ENCODE measurements at regions not wholly inside any gene's neighbourhood (a gene's known extent, or its start where the extent isn't known, plus 50 kb on each side); places are given as distances from the start of the nearest gene placed in this dataset.
A peak's percentile ranks its signal among the peaks of the same experiment; 100 is the strongest.

DNA sequence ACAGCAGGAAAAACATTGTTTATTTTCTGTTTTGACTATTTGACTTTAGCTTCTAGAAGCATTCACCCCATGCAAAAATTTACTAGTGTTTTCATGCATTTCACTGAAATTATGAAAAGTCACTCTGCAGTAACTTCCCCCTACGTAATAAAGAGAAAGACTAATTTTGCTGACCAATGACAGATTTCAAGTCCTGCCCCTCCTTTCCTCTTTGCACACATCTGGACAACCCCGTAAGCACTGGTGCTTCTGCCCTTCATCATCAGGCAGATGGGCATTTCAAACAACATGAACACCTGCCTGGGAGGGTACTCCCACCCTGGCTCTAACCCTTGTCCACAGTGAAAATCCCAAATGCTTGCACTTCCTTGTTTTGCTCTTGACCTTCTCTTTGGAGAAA lies 815.0 kb upstream of the ID2 start:
- Histone ChIP-seq H3K79me2 (ENCODE audit: control insufficient read depth, insufficient read depth, low read length) (no peaks in the 10 kb centered on the region), H3K36me3 (ENCODE audit: control insufficient read depth, insufficient read depth, low read length) (no peaks in the 10 kb centered on the region), H4K20me1 (replicated peaks; ENCODE audit: control insufficient read depth, insufficient read depth, low read length) (no peaks in the 10 kb centered on the region), H2AFZ (ENCODE audit: low read depth, low read length) (no peak overlapping the region), H3K9ac (ENCODE audit: insufficient read depth in 1 of 2, low read depth in 2 of 2, low read length in 2 of 2) (no peak overlapping the region), H3K4me2 (ENCODE audit: insufficient read depth, low read length) (no peak overlapping the region), H3K9me1 (ENCODE audit: control insufficient read depth, insufficient read depth, low read length) (no peaks in the 10 kb centered on the region), H3K27ac (ENCODE audit: extremely low read depth, low read depth, low read length) (no peak overlapping the region), H3K4me3 (no peak overlapping the region), H3K4me1 (replicated peaks in 1 of 2; ENCODE audit: control insufficient read depth in 2 of 2, insufficient read depth in 2 of 2, low read length in 2 of 2) (no peaks in the 10 kb centered on the region), H3K9me3 (replicated peaks; ENCODE audit: control insufficient read depth, insufficient read depth, low read depth, low read length) (no peaks in the 10 kb centered on the region), H3K27me3 (ENCODE audit: control insufficient read depth in 2 of 2, insufficient read depth in 2 of 2, low read length in 2 of 2) (peaks cover 0 to under 1% of the 10 kb centered on the region in 2 experiments; a peak in 2 of 5 replicates)
- no peak for ATAC-seq
- peak; percentile 13; the same call in 1 of the 2 replicates for TF ChIP-seq ZNF316 (IDR thresholded peaks at IDR 0.05)
- TF ChIP-seq, protein P1, sequence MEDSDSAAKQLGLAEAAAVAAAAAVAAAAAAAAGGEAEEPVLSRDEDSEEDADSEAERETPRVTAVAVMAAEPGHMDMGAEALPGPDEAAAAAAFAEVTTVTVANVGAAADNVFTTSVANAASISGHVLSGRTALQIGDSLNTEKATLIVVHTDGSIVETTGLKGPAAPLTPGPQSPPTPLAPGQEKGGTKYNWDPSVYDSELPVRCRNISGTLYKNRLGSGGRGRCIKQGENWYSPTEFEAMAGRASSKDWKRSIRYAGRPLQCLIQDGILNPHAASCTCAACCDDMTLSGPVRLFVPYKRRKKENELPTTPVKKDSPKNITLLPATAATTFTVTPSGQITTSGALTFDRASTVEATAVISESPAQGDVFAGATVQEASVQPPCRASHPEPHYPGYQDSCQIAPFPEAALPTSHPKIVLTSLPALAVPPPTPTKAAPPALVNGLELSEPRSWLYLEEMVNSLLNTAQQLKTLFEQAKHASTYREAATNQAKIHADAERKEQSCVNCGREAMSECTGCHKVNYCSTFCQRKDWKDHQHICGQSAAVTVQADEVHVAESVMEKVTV (CRISPR knock-in tag; IDR thresholded peaks at IDR 0.05): no peak
- in situ Hi-C loops (cut with MboI) (no loop called here), intact Hi-C loops (cut with micrococcal nuclease) (no loop called here)
- ChIA-PET CTCF (ENCODE audit: low intra/inter-chr PET ratio) (no interaction called here), POLR2A (no interaction called here)
- 0% methylated on average over 2 of the region's 2 CpGs for WGBS (ENCODE audit: insufficient coverage, low coverage, missing lambda C conversion rate)
- no peak for DNase-seq (ENCODE audit: extremely low read depth in 1 of 4, low spot score in 3 of 4)
- FAIRE-seq: no peak
- no TSS peak for BruUV-seq (replicated peaks)

DNA sequence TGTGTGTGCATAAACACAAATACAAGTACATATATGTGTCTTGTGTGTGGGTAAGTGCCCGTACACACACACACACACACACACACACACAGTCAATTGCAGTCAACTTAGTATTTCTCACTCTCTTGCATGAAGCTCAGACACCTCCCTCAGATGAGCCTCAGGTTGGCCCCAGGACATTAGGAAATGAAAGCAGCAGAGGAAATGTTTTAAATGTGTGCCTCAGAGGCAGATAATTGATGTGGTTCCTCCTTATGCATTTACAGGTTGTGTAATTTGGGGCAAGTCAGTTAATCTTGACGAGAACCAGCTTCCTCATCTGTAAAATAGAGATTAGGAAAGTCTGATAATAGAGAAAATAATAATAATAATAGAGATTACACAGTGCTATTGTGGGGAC lies 814.0 kb upstream of the ID2 start:
- Histone ChIP-seq H3K4me2 (ENCODE audit: insufficient read depth, low read length) (no peak overlapping the region), H3K79me2 (ENCODE audit: control insufficient read depth, insufficient read depth, low read length) (no peaks in the 10 kb centered on the region), H3K9ac (ENCODE audit: insufficient read depth in 1 of 2, low read depth in 2 of 2, low read length in 2 of 2) (no peak overlapping the region), H3K9me3 (replicated peaks; ENCODE audit: control insufficient read depth, insufficient read depth, low read depth, low read length) (no peaks in the 10 kb centered on the region), H3K9me1 (ENCODE audit: control insufficient read depth, insufficient read depth, low read length) (no peaks in the 10 kb centered on the region), H3K4me3 (no peak overlapping the region), H4K20me1 (replicated peaks; ENCODE audit: control insufficient read depth, insufficient read depth, low read length) (no peaks in the 10 kb centered on the region), H3K27me3 (ENCODE audit: control insufficient read depth in 2 of 2, insufficient read depth in 2 of 2, low read length in 2 of 2) (peaks cover 0 to 2% of the 10 kb centered on the region in 2 experiments; a peak in 1 of 5 replicates), H3K4me1 (replicated peaks in 1 of 2; ENCODE audit: control insufficient read depth in 2 of 2, insufficient read depth in 2 of 2, low read length in 2 of 2) (no peaks in the 10 kb centered on the region), H3K36me3 (ENCODE audit: control insufficient read depth, insufficient read depth, low read length) (no peaks in the 10 kb centered on the region), H2AFZ (ENCODE audit: low read depth, low read length) (no peak overlapping the region), H3K27ac (ENCODE audit: extremely low read depth, low read depth, low read length) (no peak overlapping the region)
- in situ Hi-C loops (cut with MboI) (no loop called here), intact Hi-C loops (cut with micrococcal nuclease) (no loop called here)
- no TSS peak for BruUV-seq (replicated peaks)
- ChIA-PET POLR2A (no interaction called here), CTCF (ENCODE audit: low intra/inter-chr PET ratio) (no interaction called here)
- no peak for DNase-seq (ENCODE audit: extremely low read depth in 1 of 4, low spot score in 3 of 4)
- WGBS (ENCODE audit: insufficient coverage, low coverage, missing lambda C conversion rate): 0% methylated on average over 2 of the region's 2 CpGs
- ATAC-seq: no peak
- FAIRE-seq: no peak
- TF ChIP-seq RHOXF2B (CRISPR knock-in tag; conservative IDR thresholded peaks at IDR 0.05): no peak
- TF ChIP-seq, protein P2, sequence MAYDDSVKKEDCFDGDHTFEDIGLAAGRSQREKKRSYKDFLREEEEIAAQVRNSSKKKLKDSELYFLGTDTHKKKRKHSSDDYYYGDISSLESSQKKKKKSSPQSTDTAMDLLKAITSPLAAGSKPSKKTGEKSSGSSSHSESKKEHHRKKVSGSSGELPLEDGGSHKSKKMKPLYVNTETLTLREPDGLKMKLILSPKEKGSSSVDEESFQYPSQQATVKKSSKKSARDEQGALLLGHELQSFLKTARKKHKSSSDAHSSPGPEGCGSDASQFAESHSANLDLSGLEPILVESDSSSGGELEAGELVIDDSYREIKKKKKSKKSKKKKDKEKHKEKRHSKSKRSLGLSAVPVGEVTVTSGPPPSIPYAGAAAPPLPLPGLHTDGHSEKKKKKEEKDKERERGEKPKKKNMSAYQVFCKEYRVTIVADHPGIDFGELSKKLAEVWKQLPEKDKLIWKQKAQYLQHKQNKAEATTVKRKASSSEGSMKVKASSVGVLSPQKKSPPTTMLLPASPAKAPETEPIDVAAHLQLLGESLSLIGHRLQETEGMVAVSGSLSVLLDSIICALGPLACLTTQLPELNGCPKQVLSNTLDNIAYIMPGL (CRISPR knock-in tag; IDR thresholded peaks at IDR 0.05): no peak
- TF ChIP-seq HOXB6 (CRISPR knock-in tag; IDR thresholded peaks at IDR 0.05; ENCODE audit: borderline replicate concordance): no peak
- no peak for TF ChIP-seq SMARCE1 (IDR thresholded peaks at IDR 0.05)
- TF ChIP-seq NFYB (IDR thresholded peaks at IDR 0.05; ENCODE audit: extremely low read depth, insufficient read length): no peak
- TF ChIP-seq PHB (CRISPR knock-in tag; IDR thresholded peaks at IDR 0.05): no peak
- no peak for TF ChIP-seq NFIX (CRISPR knock-in tag; IDR thresholded peaks at IDR 0.05; ENCODE audit: low read depth)
- TF ChIP-seq, protein P3, sequence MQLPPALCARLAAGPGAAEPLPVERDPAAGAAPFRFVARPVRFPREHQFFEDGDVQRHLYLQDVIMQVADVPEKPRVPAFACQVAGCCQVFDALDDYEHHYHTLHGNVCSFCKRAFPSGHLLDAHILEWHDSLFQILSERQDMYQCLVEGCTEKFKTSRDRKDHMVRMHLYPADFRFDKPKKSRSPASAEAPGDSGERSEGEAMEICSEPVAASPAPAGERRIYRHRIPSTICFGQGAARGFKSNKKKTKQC (CRISPR knock-in tag; IDR thresholded peaks at IDR 0.05): no peak
- no peak for TF ChIP-seq ERF (CRISPR knock-in tag; IDR thresholded peaks at IDR 0.05)
- no peak for TF ChIP-seq SMC3 (conservative IDR thresholded peaks at IDR 0.05; ENCODE audit: insufficient read depth, low read depth, low read length)
- TF ChIP-seq HNRNPH1 (optimal IDR thresholded peaks at IDR 0.05; ENCODE audit: low read depth, low read length): no peak

All from K562 (cell line).